ELR (cell line): ENCODE measurements at regions not wholly inside any gene's neighbourhood (a gene's known extent, or its start where the extent isn't known, plus 50 kb on each side); places are given as distances from the start of the nearest gene placed in this dataset.
"Not testable (repeated sequence)": the region's sequence is repeated elsewhere in the genome, so short reads cannot be mapped to it uniquely, and the experiment has no call there.

Source experiments
- DNase-seq: peaks from one replicate; pipeline ENCODE4 v3.0.0-alpha.2; 2015; ENCODE audit warnings: low read depth

- DNase-seq, result peak; percentile 86
Observed at GRCh38 chr9:88816141-88816540, 175.1 kb upstream of the S1PR3 start.

DNA sequence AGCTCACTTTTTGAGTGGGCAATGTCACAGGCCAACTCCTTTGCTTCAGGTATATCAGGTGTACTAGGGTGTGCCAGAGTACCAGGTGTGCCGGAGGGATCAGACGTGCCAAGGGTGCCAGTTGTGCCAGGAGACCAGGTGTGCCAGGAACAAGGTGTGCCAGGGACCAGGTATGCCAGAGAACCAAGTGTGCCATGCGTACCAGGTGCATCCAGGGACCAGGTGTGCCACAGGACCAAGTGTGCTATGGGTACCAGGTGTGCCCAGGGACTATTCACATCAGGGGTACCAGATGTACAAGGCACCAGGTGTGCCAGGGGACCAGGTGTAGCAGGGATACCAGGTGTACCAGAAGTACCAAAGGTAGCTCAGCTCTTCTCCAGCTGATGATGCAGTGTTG lies 174.7 kb upstream of the S1PR3 start:
- no peak for DNase-seq

GRCh38 chr9:88817628-88818027 lies 173.6 kb upstream of the S1PR3 start:
- peak; percentile 41 for DNase-seq

GRCh38 chr9:88818495-88819201 lies 172.6 kb upstream of the S1PR3 start:
- peak; percentile 50 for DNase-seq

- no peak for DNase-seq
Observed at GRCh38 chr9:88819476-88819875, 171.8 kb upstream of the S1PR3 start.

DNA sequence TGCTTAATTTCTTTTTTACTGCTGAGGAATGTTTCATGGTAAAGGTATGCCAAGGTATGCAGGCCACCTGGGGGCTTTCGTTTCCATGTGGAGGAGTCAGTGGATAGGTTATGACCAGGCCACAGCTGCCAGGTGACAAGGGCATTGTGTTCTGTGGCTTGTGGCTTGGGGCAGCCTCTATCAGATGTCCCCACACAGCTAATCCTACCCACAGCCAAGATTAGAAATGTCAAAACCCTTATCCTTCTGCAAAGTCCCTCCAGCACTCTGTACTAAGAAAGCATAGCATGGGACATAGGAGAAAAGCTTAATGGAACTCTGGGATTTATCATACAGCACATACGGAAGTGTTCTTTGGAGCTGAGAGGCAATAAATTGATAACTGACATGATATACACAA lies 171.2 kb upstream of the S1PR3 start:
- no peak for DNase-seq

GRCh38 chr9:88821033-88821745 lies 170.1 kb upstream of the S1PR3 start:
- DNase-seq, result no peak

DNA sequence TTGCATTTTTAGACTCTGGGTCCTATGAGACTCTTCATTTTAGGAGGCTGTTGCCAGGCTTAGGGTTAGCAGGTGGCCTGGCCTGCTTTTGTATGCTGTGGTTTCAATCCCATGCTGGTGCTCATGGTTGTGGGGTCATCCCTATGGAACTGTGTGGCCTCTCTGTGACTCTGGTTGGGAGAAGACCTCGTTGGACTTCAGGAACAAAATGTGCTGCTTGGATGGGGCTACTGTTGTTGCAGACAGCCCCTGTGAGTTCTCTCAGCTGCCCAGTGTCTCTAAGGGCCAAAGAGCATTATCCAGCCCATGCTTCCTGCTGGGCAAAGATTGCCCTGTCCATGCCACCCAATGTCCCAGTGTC lies 169.5 kb upstream of the S1PR3 start:
- no peak for DNase-seq

- DNase-seq, result no peak
Observed at GRCh38 chr9:88824711-88825110, 166.6 kb upstream of the S1PR3 start.

- DNase-seq, result no peak
Observed at GRCh38 chr9:88826181-88826580, 165.1 kb upstream of the S1PR3 start.

- DNase-seq, result peak; percentile 28
Observed at GRCh38 chr9:88826771-88827181, 164.5 kb upstream of the S1PR3 start.

GRCh38 chr9:88828018-88828417 lies 163.2 kb upstream of the S1PR3 start:
- no peak for DNase-seq

DNA sequence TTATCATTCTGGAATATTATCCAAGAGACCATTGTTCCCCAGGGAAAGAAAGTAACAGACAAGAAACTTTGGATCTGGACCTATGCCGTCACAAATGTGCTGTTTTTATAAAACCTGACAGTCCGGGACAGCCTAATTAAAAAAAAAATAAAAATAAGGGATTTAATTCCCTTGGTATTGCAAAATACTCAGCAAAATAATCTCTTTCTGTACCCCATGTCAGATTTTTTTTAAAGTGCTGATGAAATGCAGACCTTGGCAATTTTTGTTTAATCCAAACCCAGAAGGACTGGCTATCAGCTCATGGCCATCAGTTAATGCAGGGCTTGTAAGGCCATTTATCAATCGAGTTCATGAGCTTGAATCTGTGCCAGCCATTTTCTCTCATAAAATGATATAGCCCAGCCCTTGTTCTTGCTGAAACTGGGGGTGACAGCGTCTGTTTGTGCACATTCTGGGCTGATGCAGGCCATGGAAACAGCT lies 162.7 kb upstream of the S1PR3 start:
- DNase-seq, result no peak

- DNase-seq, result peak; percentile 28
Observed at GRCh38 chr9:88829276-88829675, 162.0 kb upstream of the S1PR3 start.

DNA sequence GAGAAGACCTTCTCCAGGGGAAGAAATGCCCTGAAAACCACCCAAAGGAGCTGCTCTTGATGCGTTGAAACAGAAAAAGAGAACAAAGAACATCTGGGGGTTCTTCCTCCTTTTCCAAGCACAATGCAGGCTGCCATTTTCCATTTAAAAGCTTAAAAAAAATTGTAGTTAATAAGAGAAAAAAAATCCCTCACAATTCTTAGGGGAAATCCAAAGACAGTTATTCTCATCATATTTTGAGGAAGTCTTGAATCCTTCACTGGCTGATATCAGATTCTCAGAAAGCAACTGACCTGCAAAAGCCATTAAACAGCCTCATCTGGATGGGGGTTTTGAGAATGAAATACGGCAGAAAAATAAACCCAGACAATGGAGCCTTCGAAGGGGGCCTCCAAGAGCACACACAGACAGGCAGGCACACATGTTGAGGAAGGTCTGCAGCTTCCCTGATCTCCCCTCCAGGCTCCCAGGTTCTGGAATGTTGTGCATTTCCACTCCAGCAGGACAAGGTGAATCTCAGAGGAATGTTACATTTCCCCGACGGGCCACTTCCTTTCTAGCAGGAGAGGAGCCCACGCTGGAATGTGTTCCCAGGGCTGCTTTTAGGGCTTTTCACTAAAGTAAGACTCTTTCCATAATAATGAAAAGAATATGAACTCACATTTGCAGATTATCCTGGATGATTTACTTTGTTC lies 159.4 kb upstream of the S1PR3 start:
- DNase-seq, result no peak

DNA sequence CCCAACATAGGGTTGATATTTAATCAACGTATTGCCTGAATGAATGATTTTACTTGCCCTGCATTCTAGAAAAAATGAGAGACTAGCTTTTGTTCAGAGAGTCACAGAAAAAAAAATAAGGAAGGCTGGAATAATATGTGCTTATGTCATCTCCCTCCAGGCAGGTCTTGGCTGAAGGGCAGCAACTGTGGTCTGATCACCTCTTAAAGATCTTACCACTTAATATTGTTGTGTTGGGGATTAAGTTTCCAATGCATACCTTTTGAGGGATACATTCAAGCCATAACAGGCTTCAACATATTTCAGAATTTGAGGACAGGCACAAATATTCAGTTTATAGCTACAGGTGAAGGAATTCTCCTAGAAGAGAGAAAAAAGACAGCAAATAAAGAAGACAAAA lies 157.3 kb upstream of the S1PR3 start:
- DNase-seq, result peak; percentile 36

DNA sequence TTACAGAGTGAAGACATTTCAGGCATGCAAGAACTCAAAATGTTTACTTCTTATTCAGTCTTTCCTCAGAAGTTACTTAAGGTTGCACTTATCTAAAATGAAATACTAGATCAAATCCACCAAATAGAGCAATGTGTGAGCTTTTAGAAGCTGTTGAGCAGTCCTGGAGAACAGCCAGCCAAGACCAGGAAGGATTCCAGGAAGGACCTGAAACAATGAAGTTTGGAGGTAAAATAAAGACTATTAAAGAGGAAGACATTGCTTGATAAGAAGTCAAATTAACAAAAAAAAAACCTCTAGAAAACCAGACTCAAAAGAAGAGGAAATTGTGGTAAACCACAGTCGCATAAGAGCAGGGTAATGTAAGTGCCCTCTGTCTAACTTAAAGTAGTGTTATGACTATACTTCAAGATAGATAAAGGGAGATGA lies 156.2 kb upstream of the S1PR3 start:
- DNase-seq, result peak; percentile 70

GRCh38 chr9:88835772-88836171 lies 155.5 kb upstream of the S1PR3 start:
- DNase-seq, result no peak

DNA sequence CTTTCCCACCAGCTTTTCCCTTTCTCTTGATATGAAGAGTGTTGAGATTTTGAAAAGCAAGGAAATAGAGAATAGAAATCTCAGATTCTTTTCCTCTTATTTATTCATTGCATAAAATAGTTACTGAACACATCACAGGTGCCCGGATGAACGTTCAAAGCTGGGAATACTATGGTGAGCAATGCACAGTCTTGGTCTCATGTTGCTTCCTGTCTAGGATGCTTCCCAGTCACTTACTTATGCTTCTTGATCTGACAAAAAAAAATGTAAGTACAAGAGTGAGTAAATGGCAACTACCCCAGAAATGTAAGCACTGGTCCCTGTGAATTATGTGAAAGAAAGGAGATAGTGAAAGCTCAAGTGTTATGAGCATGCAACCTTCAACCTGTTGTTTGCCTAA lies 153.5 kb upstream of the S1PR3 start:
- peak; percentile 27 for DNase-seq

DNA sequence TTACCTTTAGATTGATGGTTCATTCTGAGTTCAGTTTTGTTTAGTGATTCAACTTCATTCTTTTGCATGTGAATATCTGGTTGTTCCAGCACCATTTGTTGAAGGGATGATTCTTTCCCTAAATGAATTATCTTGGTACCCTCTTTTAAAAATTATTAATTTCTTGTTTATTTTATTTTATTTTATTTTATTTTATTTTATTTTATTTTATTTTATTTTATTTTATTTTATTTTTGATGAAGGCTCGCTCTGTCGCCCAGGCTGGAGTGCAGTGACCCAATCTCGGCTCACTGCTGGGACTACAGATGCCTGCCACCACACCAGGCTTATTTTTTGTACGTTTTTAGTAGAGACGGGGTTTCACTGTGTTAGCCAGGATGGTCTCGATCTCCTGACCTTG lies 141.4 kb upstream of the S1PR3 start:
- DNase-seq, result not testable (repeated sequence)

- DNase-seq, result peak; percentile 99
Observed at GRCh38 chr9:88852794-88853193, 138.5 kb upstream of the S1PR3 start.

DNA sequence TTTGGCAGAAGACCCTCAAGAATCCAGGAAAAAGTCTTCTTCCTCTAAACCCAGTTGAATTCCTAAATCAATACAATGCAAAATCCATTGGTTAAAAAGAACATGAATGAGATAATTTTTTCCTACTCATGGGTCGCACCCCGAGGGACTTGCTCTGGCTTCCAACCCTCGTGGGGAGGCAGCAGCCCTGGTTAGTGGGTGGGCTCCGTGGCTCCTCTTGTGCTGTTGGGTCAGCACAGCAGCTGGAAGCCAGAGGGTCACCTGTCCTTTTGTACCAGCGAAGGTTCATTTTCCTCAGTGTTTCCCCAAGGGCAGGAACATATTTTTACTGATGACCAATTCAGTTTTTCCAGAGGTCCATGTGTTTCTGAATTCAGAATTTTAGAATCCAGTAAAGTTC lies 120.6 kb upstream of the S1PR3 start:
- DNase-seq, result no peak

- DNase-seq, result no peak
Observed at GRCh38 chr9:88871669-88872068, 119.6 kb upstream of the S1PR3 start.
